Breast epithelium (tissue), 4 donors: ENCODE measurements at regions not wholly inside any gene's neighbourhood (a gene's known extent, or its start where the extent isn't known, plus 50 kb on each side); places are given as distances from the start of the nearest gene placed in this dataset.

Experiments
- DNase-seq, 2 donors: peaks; one replicate each; pipeline ENCODE4 v3.0.0-alpha.2; 2019; ENCODE audit warnings: low spot score in 2 of 2
- H3K27ac ChIP-seq, 2 donors: fragments of 200-600 bp; sonication (generic) in 1 of 2; one replicate each; pipeline ENCODE4 v1.5.1; 2016 to 2019; ENCODE audit warnings: mild to moderate bottlenecking in 1 of 2
- H3K27me3 ChIP-seq, 2 donors: fragments of 200-600 bp; sonication (generic) in 1 of 2; one replicate each; pipeline versions ENCODE4 v1.5.1 to v1.6.0; 2017 to 2019; ENCODE audit warnings: control low read depth in 1 of 2, mild to moderate bottlenecking in 1 of 2
- H3K36me3 ChIP-seq: fragments of 200-600 bp; one replicate; pipeline ENCODE4 v1.5.1; 2019
- H3K4me1 ChIP-seq, 2 donors: fragments of 200-600 bp; sonication (generic); one replicate each; pipeline ENCODE4 v1.5.1; 2016 to 2019; ENCODE audit warnings: control low read depth in 1 of 2
- H3K4me3 ChIP-seq, 3 donors: fragments of 200-600 bp; sonication (generic); 1 replicate in 2 of 3; 2 replicates in 1 of 3; pipeline ENCODE4 v1.5.1; 2016 to 2019; ENCODE audit warnings: mild to moderate bottlenecking in 3 of 3, moderate library complexity in 2 of 3
- H3K9me3 ChIP-seq, 2 donors: fragments of 200-600 bp; sonication (generic) in 1 of 2; one replicate each; pipeline ENCODE4 v1.5.1; 2016 to 2019; ENCODE audit warnings: control low read depth in 1 of 2
- POLR2A ChIP-seq: fragments of 450-650 bp; IDR thresholded peaks from one replicate; pipeline ENCODE4 v1.6.1; 2016; ENCODE audit warnings: antibody characterized with exemption, mild to moderate bottlenecking, moderate library complexity
- POLR2AphosphoS5 ChIP-seq, 3 donors: sonication (generic); formaldehyde crosslinking; IDR thresholded peaks; one replicate each; pipeline ENCODE4 v1.6.1; 2017; ENCODE audit warnings: antibody characterized with exemption in 3 of 3
- intact Hi-C: fragments of 100-400 bp; cut with DNase I; formaldehyde crosslinking; loops from one replicate; pipeline ENCODE4 v1.15.1; 2023; ENCODE audit warnings: low total_unique reads
- TF ChIP-seq, protein P1 (sequence below), 3 donors: fragments of 450-650 bp; IDR thresholded peaks; one replicate each; pipeline ENCODE4 v1.5.1; 2016 to 2017; ENCODE audit warnings: antibody characterized with exemption in 3 of 3, mild to moderate bottlenecking in 3 of 3, moderate library complexity in 3 of 3

DNA sequence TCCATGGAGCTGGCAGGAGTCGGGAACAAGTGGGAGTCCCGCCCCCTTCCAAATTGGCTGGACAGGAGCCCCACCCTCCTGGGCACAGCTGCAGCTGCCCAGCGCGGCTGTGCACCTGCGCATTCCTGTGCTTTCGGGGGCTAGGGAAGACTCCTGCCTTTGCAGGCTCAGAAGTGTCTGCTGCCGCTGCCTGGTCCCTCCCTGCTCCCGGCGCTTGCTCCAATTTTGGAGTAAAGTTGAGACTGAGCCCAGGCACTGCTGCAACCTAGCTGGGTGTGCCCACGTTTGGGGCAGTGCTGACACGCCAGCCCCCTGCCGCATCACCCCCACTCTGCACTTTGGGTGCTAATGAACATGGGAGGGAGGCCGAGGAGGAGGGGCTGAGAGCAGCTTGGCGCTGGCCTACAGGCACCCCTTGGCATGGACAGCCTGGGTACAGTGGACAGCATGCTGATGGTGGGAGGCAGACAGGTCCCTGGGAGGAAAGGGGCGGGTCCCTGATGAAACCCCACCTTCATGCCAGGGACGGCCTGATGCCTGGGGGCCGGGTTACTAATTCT is 399.2 kb upstream of the CNTN4 start:
- Histone ChIP-seq H3K36me3 (no peaks in the 10 kb centered on the region), H3K9me3 (peaks cover 0 to 3% of the 10 kb centered on the region in 2 donors), H3K4me3 (no peak overlapping the region), H3K4me1 (no peaks in the 10 kb centered on the region), H3K27ac (no peak overlapping the region), H3K27me3 (no peaks in the 10 kb centered on the region)
- intact Hi-C loops, result no loop called here
- DNase-seq, result no peak
- TF ChIP-seq POLR2AphosphoS5 (IDR thresholded peaks at IDR 0.05) (no peak), POLR2A (no peak)
- TF ChIP-seq, protein P1, sequence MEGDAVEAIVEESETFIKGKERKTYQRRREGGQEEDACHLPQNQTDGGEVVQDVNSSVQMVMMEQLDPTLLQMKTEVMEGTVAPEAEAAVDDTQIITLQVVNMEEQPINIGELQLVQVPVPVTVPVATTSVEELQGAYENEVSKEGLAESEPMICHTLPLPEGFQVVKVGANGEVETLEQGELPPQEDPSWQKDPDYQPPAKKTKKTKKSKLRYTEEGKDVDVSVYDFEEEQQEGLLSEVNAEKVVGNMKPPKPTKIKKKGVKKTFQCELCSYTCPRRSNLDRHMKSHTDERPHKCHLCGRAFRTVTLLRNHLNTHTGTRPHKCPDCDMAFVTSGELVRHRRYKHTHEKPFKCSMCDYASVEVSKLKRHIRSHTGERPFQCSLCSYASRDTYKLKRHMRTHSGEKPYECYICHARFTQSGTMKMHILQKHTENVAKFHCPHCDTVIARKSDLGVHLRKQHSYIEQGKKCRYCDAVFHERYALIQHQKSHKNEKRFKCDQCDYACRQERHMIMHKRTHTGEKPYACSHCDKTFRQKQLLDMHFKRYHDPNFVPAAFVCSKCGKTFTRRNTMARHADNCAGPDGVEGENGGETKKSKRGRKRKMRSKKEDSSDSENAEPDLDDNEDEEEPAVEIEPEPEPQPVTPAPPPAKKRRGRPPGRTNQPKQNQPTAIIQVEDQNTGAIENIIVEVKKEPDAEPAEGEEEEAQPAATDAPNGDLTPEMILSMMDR (IDR thresholded peaks at IDR 0.05), result no peak

DNA sequence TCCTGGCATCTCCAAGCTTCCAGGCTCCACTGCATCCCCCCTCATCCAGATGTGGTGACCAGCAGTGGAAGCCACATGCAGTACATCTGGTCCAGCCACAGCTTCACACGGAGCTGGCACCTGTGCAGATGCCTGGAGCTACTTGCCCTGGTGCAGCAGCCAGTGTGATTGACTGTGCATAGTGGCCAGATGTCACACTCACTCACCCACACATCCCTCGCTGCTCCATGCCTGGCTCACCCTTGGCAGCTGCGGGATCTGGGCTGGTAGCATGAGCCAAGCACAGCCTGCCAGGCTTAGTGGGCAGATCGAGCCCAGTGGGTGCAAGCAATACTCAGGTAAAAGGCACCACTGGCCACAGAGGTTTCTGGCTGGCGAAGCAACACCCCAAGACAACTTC is 398.0 kb upstream of the CNTN4 start:
- Histone ChIP-seq H3K4me3 (no peak overlapping the region), H3K27ac (no peak overlapping the region), H3K9me3 (peaks cover under 1 to 7% of the 10 kb centered on the region in 2 donors), H3K4me1 (no peaks in the 10 kb centered on the region), H3K36me3 (no peaks in the 10 kb centered on the region), H3K27me3 (no peaks in the 10 kb centered on the region)
- no peak for DNase-seq
- intact Hi-C loops, result no loop called here
- TF ChIP-seq POLR2AphosphoS5 (IDR thresholded peaks at IDR 0.05), result no peak
- TF ChIP-seq, protein P1 (IDR thresholded peaks at IDR 0.05), result no peak
- no peak for TF ChIP-seq POLR2A

DNA sequence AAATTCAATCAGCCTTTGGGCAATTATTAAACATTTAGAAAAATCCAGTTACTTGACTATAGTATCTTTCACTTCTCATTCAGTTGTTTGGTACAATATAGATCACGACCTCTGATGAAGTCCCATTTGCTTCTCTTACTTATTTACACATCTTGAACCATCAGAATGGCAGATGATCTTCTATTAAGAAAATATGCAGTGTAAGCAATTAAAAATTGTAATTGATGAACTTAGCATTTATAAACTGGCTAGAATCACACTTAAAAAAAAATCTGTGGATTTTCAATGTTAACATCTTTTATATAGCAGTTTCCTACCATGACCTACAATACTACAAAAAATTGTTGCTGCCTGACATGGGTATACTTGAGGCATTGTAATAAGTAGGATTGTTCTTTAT is 395.5 kb upstream of the CNTN4 start:
- TF ChIP-seq, protein P1 (IDR thresholded peaks at IDR 0.05), result no peak
- TF ChIP-seq POLR2A, result no peak
- no peak for TF ChIP-seq POLR2AphosphoS5 (IDR thresholded peaks at IDR 0.05)
- Histone ChIP-seq H3K4me3 (no peak overlapping the region), H3K36me3 (no peaks in the 10 kb centered on the region), H3K27ac (no peak overlapping the region), H3K27me3 (no peaks in the 10 kb centered on the region), H3K9me3 (peaks cover 11% of the 10 kb centered on the region in 2 donors), H3K4me1 (no peaks in the 10 kb centered on the region)
- DNase-seq, result no peak
- intact Hi-C loops, result no loop called here

DNA sequence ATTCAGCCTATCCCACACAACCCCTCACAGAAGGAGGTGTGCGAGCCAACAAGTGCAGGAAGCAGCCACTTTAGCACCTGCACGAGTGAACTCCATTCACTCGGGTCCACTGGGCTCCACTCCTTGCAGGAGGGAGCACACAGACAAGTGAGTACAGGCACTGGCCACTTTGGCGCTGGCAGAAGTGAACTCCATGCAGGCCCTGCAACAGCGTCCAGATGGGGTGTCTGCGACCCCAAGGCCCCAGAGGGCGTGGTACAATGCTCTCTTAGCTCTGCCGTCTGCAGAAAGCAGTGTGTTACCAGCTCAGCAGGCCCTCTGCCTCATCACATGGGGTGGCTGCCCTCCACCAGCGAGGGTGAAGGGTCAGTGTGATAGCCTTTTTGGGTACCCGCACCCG is 388.0 kb upstream of the CNTN4 start:
- no peaks in the 10 kb centered on the region for H3K4me1 ChIP-seq
- H3K27ac ChIP-seq, result no peak overlapping the region
- no peak overlapping the region for H3K4me3 ChIP-seq
- intact Hi-C loops, result no loop called here
- no peak for DNase-seq
- TF ChIP-seq, protein P1 (IDR thresholded peaks at IDR 0.05), result no peak
- TF ChIP-seq POLR2A (no peak), POLR2AphosphoS5 (IDR thresholded peaks at IDR 0.05) (no peak)
- no peaks in the 10 kb centered on the region for H3K27me3 ChIP-seq
- peaks cover 10 to 22% of the 10 kb centered on the region in 2 donors for H3K9me3 ChIP-seq
- no peaks in the 10 kb centered on the region for H3K36me3 ChIP-seq

DNA sequence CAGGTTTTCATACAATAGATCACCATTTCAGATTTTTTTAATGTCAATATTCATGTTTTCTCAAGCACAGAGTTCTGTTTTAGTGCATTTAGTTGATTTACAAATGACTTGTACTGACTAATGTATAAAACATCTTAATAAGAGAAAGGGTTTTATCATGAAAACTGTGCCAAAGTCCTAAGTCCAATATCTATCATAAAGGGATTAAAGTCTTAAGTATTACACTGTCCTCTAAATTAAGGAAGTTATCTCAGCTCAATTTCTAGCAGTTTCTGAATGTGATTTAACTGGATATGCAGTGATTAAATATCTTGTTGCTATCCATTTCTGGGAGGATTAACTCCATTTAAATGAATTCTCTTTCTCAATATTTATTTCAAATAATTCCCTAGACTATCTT is 381.1 kb upstream of the CNTN4 start:
- Histone ChIP-seq H3K36me3 (no peaks in the 10 kb centered on the region), H3K4me3 (no peak overlapping the region), H3K27ac (no peak overlapping the region), H3K4me1 (no peaks in the 10 kb centered on the region), H3K9me3 (no peaks in the 10 kb centered on the region), H3K27me3 (no peaks in the 10 kb centered on the region)
- TF ChIP-seq, protein P1 (IDR thresholded peaks at IDR 0.05), result no peak
- TF ChIP-seq POLR2AphosphoS5 (IDR thresholded peaks at IDR 0.05), result no peak
- no peak for TF ChIP-seq POLR2A
- DNase-seq, result no peak
- intact Hi-C loops, result no loop called here
